KOPT-K1 (cell line): ENCODE measurements at regions not wholly inside any gene's neighbourhood (a gene's known extent, or its start where the extent isn't known, plus 50 kb on each side); places are given as distances from the start of the nearest gene placed in this dataset.
"Not testable (repeated sequence)": the region's sequence is repeated elsewhere in the genome, so short reads cannot be mapped to it uniquely, and the experiment has no call there.

ENCODE experiments used
- H3K27ac ChIP-seq: fragments of 200-600 bp; sonication (generic); 2 replicates; pipeline ENCODE4 v1.5.1; 2016; ENCODE audit warnings: antibody characterized with exemption, mild to moderate bottlenecking, low read depth, low read length; ENCODE audit not compliant: poor library complexity, severe bottlenecking
- H3K36me3 ChIP-seq: fragments of 200-600 bp; sonication (generic); 2 replicates; pipeline ENCODE4 v1.5.1; 2017; ENCODE audit warnings: antibody characterized with exemption, mild to moderate bottlenecking, low read length, moderate library complexity; ENCODE audit not compliant: insufficient read depth
- H3K9me3 ChIP-seq: fragments of 200-600 bp; sonication (generic); 2 replicates; pipeline ENCODE4 v1.5.1; 2017; ENCODE audit warnings: antibody characterized with exemption, low read length, mild to moderate bottlenecking; ENCODE audit not compliant: insufficient read depth, poor library complexity, severe bottlenecking

- H3K27ac ChIP-seq, result no peak overlapping the region
- no peaks in the 10 kb centered on the region for H3K36me3 ChIP-seq
- H3K9me3 ChIP-seq, result no peaks in the 10 kb centered on the region
Observed at GRCh38 chr3:13237776-13238490, 164.7 kb upstream of the IQSEC1 start.

- Histone ChIP-seq H3K9me3 (no peaks in the 10 kb centered on the region), H3K36me3 (no peaks in the 10 kb centered on the region), H3K27ac (no peak overlapping the region)
Observed at GRCh38 chr3:13236557-13237173, 163.4 kb upstream of the IQSEC1 start.

- H3K36me3 ChIP-seq, result no peaks in the 10 kb centered on the region
- H3K27ac ChIP-seq, result peak overlapping the region; percentile 23
- no peaks in the 10 kb centered on the region for H3K9me3 ChIP-seq
Observed at GRCh38 chr3:13235897-13236296, 162.7 kb upstream of the IQSEC1 start.

- H3K36me3 ChIP-seq, result no peaks in the 10 kb centered on the region
- no peaks in the 10 kb centered on the region for H3K9me3 ChIP-seq
- H3K27ac ChIP-seq, result peak overlapping the region; percentile 23
Observed at GRCh38 chr3:13235079-13235478, 161.8 kb upstream of the IQSEC1 start.

GRCh38 chr3:13234666-13235065 is 161.4 kb upstream of the IQSEC1 start:
- no peaks in the 10 kb centered on the region for H3K9me3 ChIP-seq
- H3K27ac ChIP-seq, result peak overlapping the region; percentile 23
- H3K36me3 ChIP-seq, result no peaks in the 10 kb centered on the region

- H3K36me3 ChIP-seq, result no peaks in the 10 kb centered on the region
- H3K27ac ChIP-seq, result peak overlapping the region; percentile 23
- H3K9me3 ChIP-seq, result no peaks in the 10 kb centered on the region
Observed at GRCh38 chr3:13233487-13234485, 160.6 kb upstream of the IQSEC1 start.

- Histone ChIP-seq H3K36me3 (no peaks in the 10 kb centered on the region), H3K9me3 (no peaks in the 10 kb centered on the region), H3K27ac (no peak overlapping the region)
Observed at GRCh38 chr3:13231781-13232666, 158.8 kb upstream of the IQSEC1 start.

GRCh38 chr3:13229273-13229949 is 156.2 kb upstream of the IQSEC1 start:
- Histone ChIP-seq H3K27ac (no peak overlapping the region), H3K9me3 (no peaks in the 10 kb centered on the region), H3K36me3 (no peaks in the 10 kb centered on the region)

- no peaks in the 10 kb centered on the region for H3K9me3 ChIP-seq
- no peak overlapping the region for H3K27ac ChIP-seq
- no peaks in the 10 kb centered on the region for H3K36me3 ChIP-seq
Observed at GRCh38 chr3:13228584-13228983, 155.4 kb upstream of the IQSEC1 start.

- H3K27ac ChIP-seq, result not testable (repeated sequence)
Observed at GRCh38 chr3:13228169-13228568, 154.9 kb upstream of the IQSEC1 start.

GRCh38 chr3:13227315-13228165 is 154.3 kb upstream of the IQSEC1 start:
- Histone ChIP-seq H3K36me3 (no peaks in the 10 kb centered on the region), H3K27ac (no peak overlapping the region), H3K9me3 (no peaks in the 10 kb centered on the region)

More at GRCh38 chr3:13228169-13228568, 154.9 kb upstream of the IQSEC1 start:
- not testable (repeated sequence) for H3K36me3 ChIP-seq, H3K9me3 ChIP-seq

GRCh38 chr3:13224967-13225366 is 151.7 kb upstream of the IQSEC1 start:
- Histone ChIP-seq H3K27ac (no peak overlapping the region), H3K9me3 (no peaks in the 10 kb centered on the region), H3K36me3 (no peaks in the 10 kb centered on the region)

- Histone ChIP-seq H3K27ac (no peak overlapping the region), H3K36me3 (no peaks in the 10 kb centered on the region), H3K9me3 (no peaks in the 10 kb centered on the region)
Observed at GRCh38 chr3:13223574-13224237, 150.5 kb upstream of the IQSEC1 start.
